ENCODE measurements at regions not wholly inside any gene's neighbourhood (a gene's known extent, or its start where the extent isn't known, plus 50 kb on each side); places are given as distances from the start of the nearest gene placed in this dataset.

DNA sequence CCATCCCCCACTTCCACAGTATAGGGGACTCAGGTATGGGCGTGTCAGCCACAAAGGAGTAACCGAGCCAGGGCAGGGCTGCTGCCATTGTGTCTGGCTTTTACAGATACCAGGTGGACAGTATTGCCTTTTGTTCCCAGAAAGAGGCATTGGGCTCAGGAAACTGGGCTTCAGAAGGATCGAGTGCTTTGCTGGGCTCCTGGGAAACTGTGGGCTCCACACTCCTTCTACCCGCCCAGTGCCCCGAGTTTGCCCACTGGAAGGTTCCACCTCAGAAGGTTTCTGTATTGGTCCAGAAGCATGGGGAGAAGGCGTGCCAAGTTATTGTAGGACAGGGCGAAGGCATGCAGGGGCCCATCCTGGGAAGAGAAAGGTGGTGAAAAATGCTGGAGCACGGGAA is 894.4 kb downstream of the TBC1D22A start:
- no peak for DNase-seq

DNA sequence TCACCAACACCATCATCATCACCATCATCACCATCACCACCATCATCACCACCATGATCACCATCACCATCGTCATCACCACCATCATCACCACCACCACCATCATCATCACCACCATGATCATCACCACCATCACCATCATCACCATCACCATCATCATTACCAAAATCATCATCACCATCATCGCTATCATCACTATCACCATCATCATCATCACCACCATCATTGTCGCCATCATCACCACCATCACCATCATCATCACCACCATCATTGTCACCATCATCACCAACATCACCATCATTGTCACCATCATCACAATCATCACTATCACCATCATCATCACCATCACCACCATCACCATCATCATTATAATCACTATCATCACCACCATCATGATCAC is 893.5 kb downstream of the TBC1D22A start:
- no peak for DNase-seq

DNA sequence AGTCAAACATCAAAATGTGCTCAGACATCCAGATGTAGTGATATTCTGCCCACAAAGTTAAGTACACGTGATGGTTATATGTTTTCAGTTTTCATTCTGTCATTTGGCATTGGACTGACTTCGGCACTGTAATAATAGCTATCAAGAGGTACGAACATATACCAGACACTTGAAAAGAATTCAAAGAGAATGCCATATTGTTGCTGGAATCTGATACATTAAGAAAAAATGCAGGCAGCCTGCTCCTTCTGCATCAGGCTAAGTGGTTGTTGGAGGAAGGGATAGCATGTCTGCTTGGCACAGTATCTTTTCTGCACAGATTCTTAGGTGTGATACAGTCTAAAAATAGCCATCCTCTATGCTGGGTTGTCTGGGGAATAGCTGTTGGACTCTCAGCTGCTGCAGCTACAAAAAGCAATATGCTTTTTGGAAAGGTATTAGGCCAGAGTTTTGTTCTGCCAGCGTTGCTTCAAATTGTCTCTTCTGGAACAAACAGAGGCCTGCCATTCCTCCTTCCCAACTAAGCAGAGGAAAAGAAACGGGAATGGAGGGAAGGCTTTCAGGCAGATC is 892.6 kb downstream of the TBC1D22A start:
- DNase-seq, result no peak

- DNase-seq, result no peak
Observed at GRCh38 chr22:47653921-47654320, 891.5 kb downstream of the TBC1D22A start.

- DNase-seq, result no peak
Observed at GRCh38 chr22:47651216-47651987, 889.0 kb downstream of the TBC1D22A start.

- no peak for DNase-seq
Observed at GRCh38 chr22:47647720-47648119, 885.3 kb downstream of the TBC1D22A start.

DNA sequence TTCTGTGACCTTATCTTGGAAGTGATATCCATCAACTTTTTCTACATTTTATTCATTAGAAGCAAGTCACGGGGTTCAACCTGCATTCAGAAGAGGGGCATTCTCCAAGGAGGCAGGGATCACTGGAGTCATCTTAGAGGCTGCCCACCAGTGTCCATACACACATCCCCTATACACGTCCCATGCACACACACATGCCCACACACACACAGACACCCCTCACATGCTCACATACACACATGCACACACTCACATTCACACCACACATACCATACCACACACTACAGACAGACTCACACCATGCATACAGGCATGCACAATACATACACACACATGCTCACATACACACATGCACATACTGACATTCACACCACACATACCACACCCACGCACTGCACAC is 884.7 kb downstream of the TBC1D22A start:
- no peak for DNase-seq

- DNase-seq, result no peak
Observed at GRCh38 chr22:47645923-47646322, 883.5 kb downstream of the TBC1D22A start.

DNA sequence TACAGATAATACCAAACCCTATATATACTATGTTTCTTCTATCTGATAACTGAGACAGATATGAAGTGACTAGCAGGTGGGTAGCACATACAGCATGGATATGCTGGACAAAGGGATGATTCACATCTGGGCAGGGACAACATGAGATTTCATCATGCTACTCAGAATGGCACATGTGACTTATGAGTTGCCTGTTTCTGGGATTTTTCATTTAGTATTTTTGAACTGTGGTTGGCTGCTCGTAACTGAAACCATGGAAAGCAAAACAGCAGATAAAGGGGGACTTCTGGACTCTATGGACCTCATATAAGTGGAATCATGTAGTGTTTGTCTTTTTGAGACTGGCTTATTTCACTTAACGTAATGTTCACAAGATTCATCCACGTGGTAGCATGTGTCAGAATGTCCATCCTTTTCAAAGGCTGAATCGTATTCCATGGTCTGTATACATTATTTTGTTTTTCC is 883.0 kb downstream of the TBC1D22A start:
- no peak for DNase-seq

DNA sequence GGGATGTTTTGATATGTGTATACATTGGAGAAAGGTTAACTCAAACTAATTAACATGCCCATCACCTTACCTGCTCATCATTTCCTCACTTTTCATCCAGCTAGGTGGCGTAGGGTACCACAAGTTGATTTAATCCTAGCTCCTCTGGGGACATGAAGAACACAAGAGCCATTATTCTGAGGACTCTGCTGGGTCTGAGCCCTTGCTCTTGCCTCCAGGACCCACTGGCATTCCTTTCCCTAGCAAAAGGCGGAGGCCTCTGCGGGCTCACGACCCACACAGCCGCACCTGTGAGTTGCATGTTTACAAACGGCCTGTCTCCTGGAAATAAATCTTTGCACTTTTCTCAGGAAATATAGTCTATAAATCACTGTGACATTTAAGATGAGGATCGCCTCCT is 871.9 kb downstream of the TBC1D22A start:
- DNase-seq, result no peak

GRCh38 chr22:47633111-47633510 is 870.7 kb downstream of the TBC1D22A start:
- DNase-seq, result no peak

DNA sequence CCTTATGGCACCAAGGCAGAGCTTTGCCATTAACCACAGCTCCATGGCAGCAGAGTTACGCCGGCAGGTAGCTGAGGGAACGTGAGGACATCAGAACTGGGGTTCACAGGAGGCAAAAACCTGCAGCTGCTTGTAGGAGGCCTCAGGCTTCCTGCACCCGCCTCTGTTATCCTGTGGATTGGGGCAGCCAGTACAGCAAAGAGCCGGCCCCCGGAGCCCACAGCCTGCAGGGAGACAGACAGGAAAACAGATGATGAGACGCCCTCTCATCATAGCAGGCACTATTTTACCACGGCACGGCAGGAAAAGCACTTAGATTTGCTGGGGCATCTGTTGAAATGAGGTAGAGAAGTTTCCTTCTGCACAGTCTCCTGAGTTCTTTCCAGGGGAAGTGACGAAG is 870.3 kb downstream of the TBC1D22A start:
- no peak for DNase-seq

DNA sequence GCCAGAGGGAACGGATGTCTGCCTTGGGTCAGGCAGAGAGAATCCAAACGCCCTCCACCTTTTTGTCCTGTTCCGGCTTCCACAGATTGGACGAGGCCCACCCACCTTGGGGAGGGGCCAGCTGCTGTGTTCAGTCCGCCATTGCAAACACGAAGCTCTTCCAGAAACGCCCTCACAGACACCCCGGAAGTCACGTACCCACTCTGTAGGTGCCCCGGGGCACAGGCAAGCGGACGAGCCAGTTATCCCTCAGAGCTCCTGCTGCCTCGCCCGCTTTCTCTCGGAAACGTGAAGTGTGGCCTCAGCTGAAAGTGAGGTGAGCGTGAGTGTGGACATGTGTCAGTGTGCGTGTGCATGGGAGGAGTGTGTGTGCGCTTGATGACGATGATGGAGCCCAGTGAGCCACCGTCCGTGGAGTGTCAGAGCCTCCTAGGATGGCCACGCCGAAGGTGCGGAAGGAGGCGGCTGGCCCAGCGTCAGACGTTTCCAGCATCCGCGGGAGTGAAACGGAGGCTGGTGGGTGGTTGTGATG is 869.2 kb downstream of the TBC1D22A start:
- no peak for DNase-seq

GRCh38 chr22:47630741-47631534 is 868.5 kb downstream of the TBC1D22A start:
- DNase-seq, result no peak

DNA sequence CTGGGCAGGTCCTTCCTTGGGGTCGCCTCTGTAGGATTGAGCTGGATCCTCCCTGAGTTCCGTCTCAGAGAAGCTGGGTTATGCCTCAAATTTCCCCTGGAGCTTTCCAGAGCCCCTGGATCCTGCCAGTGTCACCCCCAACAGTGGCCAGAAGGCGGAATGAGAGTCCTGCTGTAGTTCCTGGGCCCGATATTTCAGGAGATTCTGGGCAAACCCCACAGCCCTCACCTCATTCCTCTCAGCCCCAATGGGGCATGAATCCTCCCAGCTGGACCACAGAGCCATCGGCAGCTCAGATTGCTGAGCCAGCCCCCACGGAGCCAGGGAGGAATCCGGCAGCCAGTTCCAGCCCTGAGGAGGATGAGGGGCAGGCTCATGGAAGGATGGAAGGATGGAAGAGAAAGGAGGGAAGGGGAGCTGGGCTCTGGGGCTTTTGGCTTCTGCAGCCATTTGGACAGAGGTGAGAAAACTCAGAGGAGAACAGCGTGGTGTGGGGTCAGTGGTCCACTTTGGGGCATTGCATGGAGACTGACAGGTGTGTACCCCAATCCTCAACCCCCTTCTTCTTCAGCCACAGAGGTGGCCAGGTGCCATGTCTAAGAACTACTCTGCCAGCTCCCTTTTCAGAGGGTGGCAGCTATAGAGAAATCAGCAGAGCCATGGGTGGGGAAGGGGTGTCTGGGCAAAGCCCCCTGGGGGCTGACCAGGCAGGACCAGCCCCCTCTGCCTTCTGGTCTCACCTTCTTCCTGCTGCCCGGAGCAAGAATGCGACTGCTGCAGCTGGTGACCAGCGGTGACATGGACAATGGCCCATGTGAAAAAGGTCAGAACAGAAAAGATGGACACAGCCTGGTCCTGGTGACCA is 867.6 kb downstream of the TBC1D22A start:
- DNase-seq, result no peak

DNA sequence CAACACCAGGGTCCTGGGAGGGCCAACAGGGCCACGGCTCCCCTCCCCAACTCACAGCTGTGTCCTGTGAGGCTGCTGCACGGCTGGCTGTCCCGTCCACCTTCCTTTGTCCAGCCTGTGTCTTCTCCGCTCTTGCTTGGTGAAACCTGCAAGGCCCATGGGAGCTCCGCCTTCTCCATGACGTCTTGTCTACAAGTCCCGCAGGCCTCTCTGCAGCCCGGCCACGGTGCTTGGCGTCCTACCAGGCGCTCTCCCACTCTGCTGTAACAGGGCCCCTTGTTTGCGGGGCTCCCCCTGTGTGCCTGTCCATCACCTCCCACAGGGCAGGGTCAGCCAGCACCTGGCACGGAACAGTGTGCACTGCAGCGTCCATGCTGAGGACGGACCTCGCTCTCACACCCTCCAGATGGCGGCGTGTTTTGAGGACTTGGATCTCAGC is 866.8 kb downstream of the TBC1D22A start:
- DNase-seq, result no peak

- DNase-seq, result no peak
Observed at GRCh38 chr22:47628477-47629272, 866.2 kb downstream of the TBC1D22A start.

GRCh38 chr22:47627556-47628253 is 865.3 kb downstream of the TBC1D22A start:
- no peak for DNase-seq

- no peak for DNase-seq
Observed at GRCh38 chr22:47626428-47627390, 864.3 kb downstream of the TBC1D22A start.

Measured in bone marrow (tissue), 2 donors.